CD8-positive, alpha-beta memory T cell (primary cell): ENCODE measurements at regions not wholly inside any gene's neighbourhood (a gene's known extent, or its start where the extent isn't known, plus 50 kb on each side); places are given as distances from the start of the nearest gene placed in this dataset.

Source experiments
- CTCF ChIA-PET: fragments of 350-600 bp; sonication (Branson Sonifier 250); formaldehyde crosslinking; loops from one replicate; lab custom pipeline; 2021; ENCODE audit warnings: antibody characterized with exemption; lab: Charles Lee
- POLR2A ChIA-PET: fragments of 350-600 bp; sonication (Branson Sonifier 250); formaldehyde crosslinking; loops from one replicate; lab custom pipeline; 2021; ENCODE audit warnings: antibody characterized with exemption; lab: Charles Lee
- DNase-seq, 5 donors: peaks; one replicate each; pipeline versions ENCODE4 v3.0.0 to v3.0.0-alpha.2; 2020 to 2022; ENCODE audit warnings: mixed read lengths in 1 of 5
- H3K27ac ChIP-seq: one replicate; pipeline ENCODE4 v1.7.0; 2013; ENCODE audit warnings: low read depth, mild to moderate bottlenecking, low read length, moderate library complexity
- H3K27me3 ChIP-seq: 2 replicates; pipeline ENCODE4 v1.7.0; 2013; ENCODE audit warnings: low read length, mild to moderate bottlenecking; ENCODE audit not compliant: insufficient read depth, poor library complexity, severe bottlenecking
- H3K36me3 ChIP-seq: 2 replicates; pipeline ENCODE4 v1.7.0; 2013; ENCODE audit warnings: mild to moderate bottlenecking, low read length, moderate library complexity; ENCODE audit not compliant: insufficient read depth
- H3K4me1 ChIP-seq: 2 replicates; pipeline ENCODE4 v1.7.0; 2013; ENCODE audit warnings: mild to moderate bottlenecking, low read length, moderate library complexity; ENCODE audit not compliant: insufficient read depth
- H3K4me3 ChIP-seq: 2 replicates; pipeline ENCODE4 v1.7.0; 2013; ENCODE audit warnings: mild to moderate bottlenecking, low read length
- H3K9me3 ChIP-seq: 2 replicates; pipeline ENCODE4 v1.7.0; 2013; ENCODE audit warnings: mild to moderate bottlenecking, low read length
- H3K27ac Mint-ChIP-seq, 8 donors: one replicate each; pipeline ENCODE4 v1.8.0; 2020 to 2021; ENCODE audit warnings: mixed read lengths in 8 of 8, mild to moderate bottlenecking in 6 of 8, inconsistent platforms in 3 of 8, moderate library complexity in 3 of 8
- H3K27me3 Mint-ChIP-seq, 2 donors: one replicate each; pipeline ENCODE4 v1.8.0; 2020 to 2021; ENCODE audit warnings: mixed read lengths in 2 of 2, mild to moderate bottlenecking in 1 of 2, moderate library complexity in 1 of 2
- H3K36me3 Mint-ChIP-seq, 3 donors: one replicate each; pipeline ENCODE4 v1.8.0; 2020 to 2021; ENCODE audit warnings: mixed read lengths in 3 of 3, inconsistent platforms in 1 of 3, mild to moderate bottlenecking in 1 of 3
- H3K4me1 Mint-ChIP-seq, 3 donors: one replicate each; pipeline ENCODE4 v1.8.0; 2020 to 2021; ENCODE audit warnings: mixed read lengths in 3 of 3, inconsistent platforms in 1 of 3, mild to moderate bottlenecking in 1 of 3
- H3K4me3 Mint-ChIP-seq, 7 donors: one replicate each; pipeline ENCODE4 v1.8.0; 2020 to 2021; ENCODE audit warnings: mixed read lengths in 7 of 7, mild to moderate bottlenecking in 6 of 7, moderate library complexity in 4 of 7, inconsistent platforms in 2 of 7
- H3K9me3 Mint-ChIP-seq, 5 donors: one replicate each; pipeline ENCODE4 v1.8.0; 2020 to 2022; ENCODE audit warnings: mixed read lengths in 5 of 5, mild to moderate bottlenecking in 3 of 5, moderate library complexity in 2 of 5, inconsistent platforms in 1 of 5

DNA sequence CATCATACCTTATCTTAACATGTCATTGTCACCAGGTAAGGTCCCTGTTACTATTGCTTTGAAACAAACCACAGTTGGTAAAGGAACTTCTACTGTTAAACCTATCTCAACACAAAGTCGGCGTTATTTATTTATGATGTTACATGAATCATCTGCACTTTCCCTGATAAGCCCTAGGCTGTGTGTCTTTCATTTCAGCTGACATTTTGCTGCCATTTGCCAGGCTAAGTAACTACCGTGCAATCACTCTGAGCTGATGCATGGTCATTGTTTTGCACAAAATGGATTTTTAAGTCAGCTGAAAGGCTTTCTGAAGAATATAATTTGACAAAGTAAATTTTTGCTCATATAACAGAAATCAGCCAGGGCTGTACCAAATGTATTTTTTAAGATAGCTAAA, 546.5 kb downstream of the ZNF608 start:
- Histone ChIP-seq H3K36me3 (no peaks in the 10 kb centered on the region), H3K9me3 (no peaks in the 10 kb centered on the region), H3K4me1 (no peaks in the 10 kb centered on the region), H3K4me3 (no peak overlapping the region), H3K27me3 (no peaks in the 10 kb centered on the region), H3K27ac (no peak overlapping the region)
- no peak overlapping the region for H3K4me3 Mint-ChIP-seq
- ChIA-PET POLR2A (no interaction called here), CTCF (no interaction called here)
- H3K27me3 Mint-ChIP-seq, result no peaks in the 10 kb centered on the region
- H3K27ac Mint-ChIP-seq, result no peak overlapping the region
- no peaks in the 10 kb centered on the region for H3K36me3 Mint-ChIP-seq
- H3K4me1 Mint-ChIP-seq, result no peaks in the 10 kb centered on the region
- H3K9me3 Mint-ChIP-seq, result peaks cover 2 to 12% (median 6%) of the 10 kb centered on the region in 5 donors
- DNase-seq, result no peak

DNA sequence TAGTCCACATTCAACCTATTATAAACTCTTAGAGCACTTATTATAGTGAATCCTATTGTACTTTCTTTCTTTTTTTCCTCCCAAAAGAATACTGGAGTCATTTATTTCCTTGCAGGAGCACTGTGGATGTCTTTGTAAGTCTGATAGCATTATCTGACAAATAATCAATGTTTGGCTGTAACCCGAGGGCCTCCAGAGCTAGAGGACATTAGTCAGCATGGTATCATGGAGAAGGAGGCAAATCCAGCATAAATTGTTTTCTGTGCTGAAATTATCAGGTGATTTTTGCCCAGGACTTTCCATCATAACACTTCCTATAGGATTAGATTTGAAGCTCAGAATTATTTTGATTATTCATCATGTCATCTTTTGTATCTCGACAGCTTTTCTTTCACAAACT, 551.0 kb downstream of the ZNF608 start:
- peaks cover 0 to 13% (median 3%) of the 10 kb centered on the region in 5 donors for H3K9me3 Mint-ChIP-seq

DNA sequence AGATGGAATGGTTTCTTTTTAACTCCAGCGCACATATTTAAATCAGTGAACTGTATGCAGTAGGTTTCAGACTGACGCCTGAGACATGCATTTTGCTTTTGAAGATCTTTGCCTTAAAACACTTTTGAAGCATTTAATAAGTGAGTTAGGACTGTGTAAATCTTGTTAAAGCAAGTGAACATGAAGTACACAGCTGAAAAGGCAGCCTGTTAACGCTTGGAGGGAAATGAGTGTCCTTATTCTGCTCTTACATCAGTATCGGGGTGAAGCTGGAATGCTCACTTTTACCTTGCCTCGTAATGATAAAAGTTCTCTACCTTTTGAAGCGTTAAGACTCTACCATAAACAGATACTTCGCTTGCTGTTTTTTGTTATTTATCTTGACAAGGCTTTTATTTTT, 552.2 kb downstream of the ZNF608 start:
- DNase-seq, result no peak
- Mint-ChIP-seq H3K27me3 (no peaks in the 10 kb centered on the region), H3K36me3 (no peaks in the 10 kb centered on the region), H3K9me3 (peaks cover 0 to 15% (median 3%) of the 10 kb centered on the region in 5 donors), H3K27ac (no peak overlapping the region), H3K4me1 (no peaks in the 10 kb centered on the region), H3K4me3 (no peak overlapping the region)
- Histone ChIP-seq H3K36me3 (no peaks in the 10 kb centered on the region), H3K4me3 (no peak overlapping the region), H3K27ac (no peak overlapping the region), H3K27me3 (no peaks in the 10 kb centered on the region), H3K4me1 (no peaks in the 10 kb centered on the region), H3K9me3 (no peaks in the 10 kb centered on the region)
- ChIA-PET POLR2A (no interaction called here), CTCF (no interaction called here)

More for the DNA sequence above, 551.0 kb downstream of the ZNF608 start:
- Histone ChIP-seq H3K9me3 (no peaks in the 10 kb centered on the region), H3K27me3 (no peaks in the 10 kb centered on the region), H3K27ac (no peak overlapping the region), H3K4me3 (no peak overlapping the region), H3K4me1 (no peaks in the 10 kb centered on the region), H3K36me3 (no peaks in the 10 kb centered on the region)
- no peak for DNase-seq
- no peak overlapping the region for H3K4me3 Mint-ChIP-seq
- H3K4me1 Mint-ChIP-seq, result no peaks in the 10 kb centered on the region
- H3K27ac Mint-ChIP-seq, result no peak overlapping the region
- POLR2A ChIA-PET, result no interaction called here
- CTCF ChIA-PET, result no interaction called here
- H3K27me3 Mint-ChIP-seq, result no peaks in the 10 kb centered on the region
- no peaks in the 10 kb centered on the region for H3K36me3 Mint-ChIP-seq

GRCh38 chr5:124193371-124193789, 553.1 kb downstream of the ZNF608 start:
- H3K27me3 ChIP-seq, result no peaks in the 10 kb centered on the region
- no peaks in the 10 kb centered on the region for H3K9me3 ChIP-seq
- Mint-ChIP-seq H3K27ac (no peak overlapping the region), H3K9me3 (peaks cover 0 to 20% (median 4%) of the 10 kb centered on the region in 5 donors), H3K36me3 (no peaks in the 10 kb centered on the region), H3K27me3 (no peaks in the 10 kb centered on the region), H3K4me3 (no peak overlapping the region), H3K4me1 (no peaks in the 10 kb centered on the region)
- no peaks in the 10 kb centered on the region for H3K36me3 ChIP-seq
- H3K4me1 ChIP-seq, result no peaks in the 10 kb centered on the region
- H3K27ac ChIP-seq, result no peak overlapping the region
- no peak overlapping the region for H3K4me3 ChIP-seq
- ChIA-PET POLR2A (no interaction called here), CTCF (no interaction called here)
- DNase-seq, result no peak

DNA sequence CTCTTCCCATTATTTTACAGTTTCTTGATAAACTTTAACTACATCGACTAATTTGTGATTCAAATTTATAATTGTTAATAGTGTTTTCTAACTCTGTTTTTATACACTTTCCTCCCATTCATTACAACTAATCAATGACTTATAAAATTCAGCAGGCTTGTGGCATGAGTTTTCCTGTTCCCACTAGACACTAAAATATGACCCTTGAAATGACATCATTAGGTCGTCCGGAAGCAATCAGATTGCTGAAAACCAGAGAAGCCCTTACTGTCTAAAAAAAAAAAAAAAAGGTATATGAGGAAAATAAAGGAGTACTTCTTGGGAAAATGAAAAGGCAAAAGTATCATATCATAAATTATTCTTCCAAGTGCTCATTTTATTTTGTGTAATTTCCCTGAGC, 553.7 kb downstream of the ZNF608 start:
- no peak overlapping the region for H3K27ac Mint-ChIP-seq
- no peaks in the 10 kb centered on the region for H3K4me1 ChIP-seq
- H3K36me3 Mint-ChIP-seq, result no peaks in the 10 kb centered on the region
- H3K4me1 Mint-ChIP-seq, result no peaks in the 10 kb centered on the region
- no peak overlapping the region for H3K4me3 ChIP-seq
- no peaks in the 10 kb centered on the region for H3K9me3 ChIP-seq
- no peaks in the 10 kb centered on the region for H3K27me3 ChIP-seq
- ChIA-PET POLR2A (no interaction called here), CTCF (no interaction called here)
- no peak for DNase-seq
- no peak overlapping the region for H3K4me3 Mint-ChIP-seq
- H3K36me3 ChIP-seq, result no peaks in the 10 kb centered on the region
- peaks cover 0 to 15% (median 4%) of the 10 kb centered on the region in 5 donors for H3K9me3 Mint-ChIP-seq
- no peak overlapping the region for H3K27ac ChIP-seq
- no peaks in the 10 kb centered on the region for H3K27me3 Mint-ChIP-seq

DNA sequence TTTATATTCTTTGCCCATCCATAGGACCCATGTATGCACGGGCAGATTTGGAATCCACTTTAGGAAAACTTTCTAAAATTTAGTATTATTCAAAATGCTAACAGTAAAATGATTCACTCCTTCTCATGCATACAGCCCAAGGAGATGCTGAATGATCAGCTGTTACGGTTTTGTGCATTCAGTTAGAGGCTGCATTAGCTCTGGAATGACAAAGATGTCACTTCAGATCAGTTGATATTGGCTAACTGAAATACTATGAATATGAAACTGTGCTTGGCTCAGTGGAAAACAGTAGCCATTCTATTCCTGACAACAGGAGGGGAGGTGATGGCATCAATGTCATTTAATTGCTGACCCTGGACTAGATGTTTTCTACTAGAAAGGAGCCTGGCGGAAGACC, 560.7 kb downstream of the ZNF608 start:
- Histone ChIP-seq H3K27ac (no peak overlapping the region), H3K9me3 (no peaks in the 10 kb centered on the region), H3K27me3 (no peaks in the 10 kb centered on the region), H3K4me3 (no peak overlapping the region), H3K36me3 (no peaks in the 10 kb centered on the region), H3K4me1 (no peaks in the 10 kb centered on the region)
- Mint-ChIP-seq H3K4me1 (no peaks in the 10 kb centered on the region), H3K27ac (no peak overlapping the region), H3K4me3 (no peak overlapping the region), H3K9me3 (peaks cover 0 to 28% (median 2%) of the 10 kb centered on the region in 5 donors), H3K27me3 (no peaks in the 10 kb centered on the region), H3K36me3 (no peaks in the 10 kb centered on the region)
- CTCF ChIA-PET, result no interaction called here
- no peak for DNase-seq
- POLR2A ChIA-PET, result no interaction called here

GRCh38 chr5:124182133-124182532, 564.3 kb downstream of the ZNF608 start:
- Mint-ChIP-seq H3K27ac (no peak overlapping the region), H3K4me3 (no peak overlapping the region), H3K27me3 (no peaks in the 10 kb centered on the region), H3K9me3 (peaks cover 0 to 28% (median 3%) of the 10 kb centered on the region in 5 donors), H3K4me1 (no peaks in the 10 kb centered on the region), H3K36me3 (no peaks in the 10 kb centered on the region)
- Histone ChIP-seq H3K27ac (no peak overlapping the region), H3K36me3 (no peaks in the 10 kb centered on the region), H3K9me3 (no peaks in the 10 kb centered on the region), H3K4me3 (no peak overlapping the region), H3K4me1 (no peaks in the 10 kb centered on the region), H3K27me3 (no peaks in the 10 kb centered on the region)
- DNase-seq, result no peak
- POLR2A ChIA-PET, result interaction anchor here (0.5 kb wide), 1 partner anchor 769 kb away, joined by 3 read pairs; no protein-coding TSS in a partner anchor
- CTCF ChIA-PET, result no interaction called here

GRCh38 chr5:124180875-124181461, 565.5 kb downstream of the ZNF608 start:
- DNase-seq, result no peak

More at GRCh38 chr5:124180875-124181461, 565.5 kb downstream of the ZNF608 start:
- Histone ChIP-seq H3K9me3 (no peaks in the 10 kb centered on the region), H3K36me3 (no peaks in the 10 kb centered on the region), H3K27ac (no peak overlapping the region), H3K4me1 (no peaks in the 10 kb centered on the region), H3K4me3 (no peak overlapping the region), H3K27me3 (no peaks in the 10 kb centered on the region)
- POLR2A ChIA-PET, result no interaction called here
- Mint-ChIP-seq H3K36me3 (no peaks in the 10 kb centered on the region), H3K27ac (no peak overlapping the region), H3K27me3 (no peaks in the 10 kb centered on the region), H3K4me3 (no peak overlapping the region), H3K9me3 (peaks cover 0 to 24% (median 4%) of the 10 kb centered on the region in 5 donors), H3K4me1 (no peaks in the 10 kb centered on the region)
- CTCF ChIA-PET, result no interaction called here
